Endothelial cell of umbilical vein (primary cell): ENCODE measurements at regions not wholly inside any gene's neighbourhood (a gene's known extent, or its start where the extent isn't known, plus 50 kb on each side); places are given as distances from the start of the nearest gene placed in this dataset.

Source experiments
- BruUV-seq: library from RNA; stranded (reverse); fragments of 400-500 nt; replicated peaks from 2 replicates; lab custom pipeline; 2021; lab: Mats Ljungman, UMichigan
- CTCF ChIA-PET: fragments of 300-600, 350-600 bp; sonication (Branson Sonifier 250); formaldehyde crosslinking; loops from one replicate; lab custom pipeline; 2021; ENCODE audit warnings: antibody characterized with exemption, inconsistent platforms; lab: Charles Lee
- POLR2A ChIA-PET: fragments of 300-600, 350-600 bp; sonication (Branson Sonifier 250); formaldehyde crosslinking; loops from one replicate; lab custom pipeline; 2021; ENCODE audit warnings: antibody characterized with exemption, inconsistent platforms; lab: Charles Lee
- DNase-seq: peaks from one replicate; pipeline ENCODE4 v3.0.0-alpha.2; 2011; ENCODE audit warnings: low read depth, low spot score
- FAIRE-seq: peaks from 2 replicates; lab custom pipeline; 2011; peaks lifted over from hg19 to GRCh38; lab: Jason Lieb, UNC
- H2AFZ ChIP-seq: 2 replicates; pipeline ENCODE4 v1.6.0; 2012; ENCODE audit warnings: low read depth, low read length, control low read depth, inconsistent platforms
- H3K27ac ChIP-seq: 2 replicates; pipeline ENCODE4 v1.5.1; 2011; ENCODE audit warnings: low read depth, mild to moderate bottlenecking, control low read depth, low read length, moderate library complexity; ENCODE audit not compliant: insufficient read depth
- H3K27me3 ChIP-seq, 2 experiments: 2 replicates each; pipeline versions ENCODE4 v1.6.0 to v1.6.1; 2011; ENCODE audit warnings: low read length in 2 of 2, mixed read lengths in 1 of 2; ENCODE audit not compliant: control insufficient read depth in 2 of 2, insufficient read depth in 2 of 2
- H3K36me3 ChIP-seq, 2 experiments: 2 replicates in 1 of 2; 3 replicates in 1 of 2; pipeline ENCODE4 v1.5.1; 2011; ENCODE audit warnings: low read length in 2 of 2, mild to moderate bottlenecking in 1 of 2, moderate library complexity in 1 of 2; ENCODE audit not compliant: control insufficient read depth in 2 of 2, insufficient read depth in 2 of 2; ENCODE audit errors: extremely low read depth in 1 of 2
- H3K4me1 ChIP-seq: 3 replicates; pipeline ENCODE4 v1.5.1; 2011; ENCODE audit warnings: mild to moderate bottlenecking, low read length; ENCODE audit not compliant: control insufficient read depth, insufficient read depth; ENCODE audit errors: extremely low read depth
- H3K4me2 ChIP-seq: 2 replicates; pipeline ENCODE4 v1.6.1; 2011; ENCODE audit warnings: low read length, control low read depth, mixed read lengths; ENCODE audit not compliant: insufficient read depth
- H3K4me3 ChIP-seq, 3 experiments: fragments of 200-600 bp in 1 of 3; sonication (generic), shearing (Covaris generic) in 1 of 3; replicated peaks in 1 of 3; 2 replicates each; pipeline ENCODE4 v1.5.1; 2011 to 2016; ENCODE audit warnings: control low read depth in 3 of 3, low read length in 3 of 3, mild to moderate bottlenecking in 2 of 3, inconsistent platforms in 1 of 3, low read depth in 1 of 3, moderate library complexity in 1 of 3; ENCODE audit not compliant: insufficient read depth in 1 of 3
- H3K79me2 ChIP-seq: 2 replicates; pipeline ENCODE4 v1.6.0; 2012; ENCODE audit warnings: low read length, inconsistent platforms; ENCODE audit not compliant: control insufficient read depth, insufficient read depth
- H3K9ac ChIP-seq: replicated peaks from 2 replicates; pipeline ENCODE3; 2011; ENCODE audit warnings: low read length, control low read depth; ENCODE audit not compliant: insufficient read depth; ENCODE audit errors: extremely low read depth
- H3K9me1 ChIP-seq: replicated peaks from 3 replicates; pipeline ENCODE4 v1.6.0; 2011; ENCODE audit warnings: mild to moderate bottlenecking, low read length; ENCODE audit not compliant: control insufficient read depth, insufficient read depth; ENCODE audit errors: extremely low read depth
- H3K9me3 ChIP-seq: replicated peaks from 2 replicates; pipeline ENCODE4 v1.5.1; 2012; ENCODE audit warnings: low read length, inconsistent platforms; ENCODE audit not compliant: control insufficient read depth, insufficient read depth
- H4K20me1 ChIP-seq: replicated peaks from 2 replicates; pipeline ENCODE3; 2011; ENCODE audit warnings: mild to moderate bottlenecking, low read length; ENCODE audit not compliant: control insufficient read depth, insufficient read depth; ENCODE audit errors: extremely low read depth
- CTCF ChIP-seq, 2 donors: IDR thresholded peaks; 1 replicate in 1 of 2; 2 replicates in 1 of 2; pipeline ENCODE4 v1.5.1; 2011; ENCODE audit warnings: low read length in 2 of 2, mild to moderate bottlenecking in 2 of 2, moderate library complexity in 2 of 2, control low read depth in 1 of 2, inconsistent platforms in 1 of 2, low read depth in 1 of 2; ENCODE audit not compliant: insufficient read depth in 1 of 2; ENCODE audit errors: extremely low read depth in 1 of 2
- EZH2 ChIP-seq: IDR thresholded peaks from 2 replicates; pipeline ENCODE4 v1.6.1; 2012; ENCODE audit warnings: borderline replicate concordance, low read depth, mild to moderate bottlenecking, moderate library complexity, low read length, inconsistent platforms; ENCODE audit not compliant: severe bottlenecking
- FOS ChIP-seq: IDR thresholded peaks from 2 replicates; pipeline ENCODE4 v1.6.1; 2011; ENCODE audit warnings: mild to moderate bottlenecking, low read length, moderate library complexity, borderline replicate concordance; ENCODE audit not compliant: insufficient read depth
- GATA2 ChIP-seq: IDR thresholded peaks from 2 replicates; pipeline ENCODE4 v1.7.0; 2011; ENCODE audit warnings: low read depth, mild to moderate bottlenecking, moderate library complexity, mixed read lengths, low read length; ENCODE audit not compliant: insufficient read length, insufficient read depth
- JUN ChIP-seq: IDR thresholded peaks from 2 replicates; pipeline ENCODE4 v1.6.1; 2011; ENCODE audit warnings: borderline replicate concordance, low read depth; ENCODE audit not compliant: insufficient read length, insufficient read depth
- MAX ChIP-seq: IDR thresholded peaks from 2 replicates; pipeline ENCODE4 v1.6.1; 2011; ENCODE audit not compliant: insufficient read depth, insufficient read length
- MYC ChIP-seq: IDR thresholded peaks from one replicate; pipeline ENCODE4 v1.6.1; 2011; ENCODE audit warnings: mild to moderate bottlenecking, low read depth, low read length
- POLR2A ChIP-seq: IDR thresholded peaks from 2 replicates; pipeline ENCODE4 v1.6.1; 2012; ENCODE audit warnings: low read depth, mild to moderate bottlenecking, control low read depth, low read length
- POLR2AphosphoS5 ChIP-seq: IDR thresholded peaks from 2 replicates; pipeline ENCODE4 v1.6.1; 2012; ENCODE audit warnings: low read depth, mild to moderate bottlenecking, control low read depth, low read length, moderate library complexity; ENCODE audit not compliant: insufficient read depth
- dilution Hi-C: fragments of 300-500 bp; cut with MboI; formaldehyde crosslinking; loops from one replicate; pipeline ENCODE4 v1.15.0; 2019; ENCODE audit warnings: low sequenced_read_pairs; ENCODE audit not compliant: extremely low pct_ligation_motif_present
- intact Hi-C: fragments of 100-400 bp; cut with micrococcal nuclease; formaldehyde crosslinking; loops from one replicate; pipeline ENCODE4 v1.10.0; 2022

DNA sequence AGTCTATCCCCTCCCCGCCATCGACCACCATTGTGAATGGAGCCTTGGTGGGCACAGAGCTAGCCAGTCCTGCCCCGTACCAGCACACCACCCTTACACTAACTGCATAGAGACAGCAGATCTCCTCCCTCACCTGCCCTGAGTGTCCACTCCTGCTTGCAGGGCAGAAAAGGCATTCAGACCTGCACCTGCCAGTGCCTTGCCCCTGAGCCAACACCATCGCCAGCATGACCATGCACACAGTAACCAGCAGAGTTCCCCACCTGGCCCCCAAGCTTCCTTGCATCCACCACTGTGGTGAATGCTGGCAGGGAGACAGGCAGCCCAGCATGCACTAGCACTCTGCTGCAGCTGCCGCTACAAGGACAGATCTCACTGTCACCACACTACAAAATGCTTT, 397.1 kb downstream of the KLHL4 start:
- Histone ChIP-seq H3K9ac (no peak overlapping the region), H3K9me3 (no peaks in the 10 kb centered on the region), H3K4me2 (no peak overlapping the region), H3K27me3 (no peaks in the 10 kb centered on the region), H3K36me3 (no peaks in the 10 kb centered on the region), H3K4me1 (no peaks in the 10 kb centered on the region), H4K20me1 (no peaks in the 10 kb centered on the region), H3K79me2 (no peaks in the 10 kb centered on the region), H2AFZ (no peak overlapping the region), H3K4me3 (no peak overlapping the region), H3K27ac (no peak overlapping the region), H3K9me1 (no peaks in the 10 kb centered on the region)
- dilution Hi-C loops, result no loop called here
- BruUV-seq, result no TSS peak
- POLR2A ChIA-PET, result no interaction called here
- no peak for DNase-seq
- intact Hi-C loops, result no loop called here
- no peak for FAIRE-seq
- TF ChIP-seq CTCF (IDR thresholded peaks at IDR 0.05; ENCODE audit: extremely low read depth in 1 of 2, insufficient read depth in 1 of 2, low read depth in 1 of 2, low read length in 2 of 2) (no peak), FOS (no peak), MYC (no peak), GATA2 (no peak)
- CTCF ChIA-PET, result no interaction called here

DNA sequence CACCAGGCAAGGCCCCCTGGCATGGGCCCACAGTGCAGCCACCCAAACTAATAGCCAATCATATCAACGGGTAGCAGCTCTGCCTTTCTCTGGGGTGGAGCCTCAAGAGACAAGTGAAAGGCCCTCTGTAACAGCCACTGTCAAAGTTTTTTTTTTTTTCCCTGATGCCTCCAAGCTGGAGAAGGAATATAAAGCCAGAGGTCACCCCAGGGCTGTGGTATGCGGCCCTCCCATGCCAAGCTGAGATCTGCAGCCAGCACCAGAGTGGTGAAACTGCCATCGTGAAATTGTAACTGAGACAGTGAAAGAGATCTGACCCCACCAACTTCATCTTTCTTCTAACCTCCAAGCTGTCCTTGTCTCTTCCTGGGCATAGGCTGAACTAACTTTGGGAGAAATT, 407.0 kb downstream of the KLHL4 start:
- FAIRE-seq, result no peak
- dilution Hi-C loops, result no loop called here

More for the DNA sequence above, 407.0 kb downstream of the KLHL4 start:
- H3K79me2 ChIP-seq, result no peaks in the 10 kb centered on the region
- TF ChIP-seq FOS, result no peak
- no peak for TF ChIP-seq EZH2
- no peak for TF ChIP-seq POLR2A
- TF ChIP-seq MAX, result no peak
- no peak for TF ChIP-seq CTCF (IDR thresholded peaks at IDR 0.05; ENCODE audit: extremely low read depth in 1 of 2, insufficient read depth in 1 of 2, low read depth in 1 of 2, low read length in 2 of 2)
- TF ChIP-seq POLR2AphosphoS5, result no peak
- no peak for TF ChIP-seq JUN
- no peak for TF ChIP-seq MYC
- no peak for TF ChIP-seq GATA2
- no peak overlapping the region for H3K27ac ChIP-seq
- H3K4me2 ChIP-seq, result no peak overlapping the region
- no peaks in the 10 kb centered on the region for H4K20me1 ChIP-seq
- H3K9me1 ChIP-seq, result no peaks in the 10 kb centered on the region
- DNase-seq, result no peak
- no peak overlapping the region for H3K9ac ChIP-seq
- H3K9me3 ChIP-seq, result no peaks in the 10 kb centered on the region
- H2AFZ ChIP-seq, result no peak overlapping the region
- intact Hi-C loops, result no loop called here
- H3K27me3 ChIP-seq, result no peaks in the 10 kb centered on the region
- POLR2A ChIA-PET, result no interaction called here
- CTCF ChIA-PET, result no interaction called here
- H3K36me3 ChIP-seq, result no peaks in the 10 kb centered on the region
- H3K4me3 ChIP-seq, result no peak overlapping the region
- no TSS peak for BruUV-seq
- no peaks in the 10 kb centered on the region for H3K4me1 ChIP-seq
